ENCODE measurements at regions not wholly inside any gene's neighbourhood (a gene's known extent, or its start where the extent isn't known, plus 50 kb on each side); places are given as distances from the start of the nearest gene placed in this dataset.

DNA sequence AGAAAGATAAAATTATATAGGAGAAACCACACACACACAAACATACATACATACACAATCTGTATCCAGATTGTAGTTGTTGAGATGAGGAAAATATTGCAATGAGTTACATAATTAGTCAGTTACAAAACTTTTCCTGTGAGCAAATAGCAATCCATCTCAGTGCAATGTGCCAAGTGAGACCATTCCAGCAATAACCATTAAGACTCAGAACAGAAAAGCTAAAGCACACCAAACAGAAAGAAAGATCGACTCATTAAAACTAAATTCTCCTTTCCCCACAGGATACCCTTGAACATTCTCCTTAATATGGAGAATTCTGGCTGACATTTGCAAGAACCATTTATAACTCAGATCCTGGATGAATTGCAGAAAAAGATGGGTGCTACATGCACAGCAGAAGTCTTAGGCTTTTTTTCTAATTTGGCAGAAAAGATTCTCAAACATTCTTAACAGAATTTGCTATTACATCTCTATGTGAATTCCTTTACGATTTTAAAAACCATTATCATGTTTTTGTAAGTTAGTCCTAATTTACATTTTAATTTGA lies 1341.2 kb upstream of the SPRY2 start:
- DNase-seq (ENCODE audit: low read depth): no peak
- TF ChIP-seq POLR2A (IDR thresholded peaks at IDR 0.05; ENCODE audit: extremely low read depth, insufficient read length): no peak
- TF ChIP-seq CTCF (IDR thresholded peaks at IDR 0.05; ENCODE audit: low read depth, low read length): no peak
- no peak for TF ChIP-seq MYC (IDR thresholded peaks at IDR 0.05; ENCODE audit: low read depth, low read length)
- TF ChIP-seq, protein P1, sequence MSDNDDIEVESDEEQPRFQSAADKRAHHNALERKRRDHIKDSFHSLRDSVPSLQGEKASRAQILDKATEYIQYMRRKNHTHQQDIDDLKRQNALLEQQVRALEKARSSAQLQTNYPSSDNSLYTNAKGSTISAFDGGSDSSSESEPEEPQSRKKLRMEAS (IDR thresholded peaks at IDR 0.05; ENCODE audit: low read depth, low read length): no peak
- no peak overlapping the region for H3K4me3 ChIP-seq (ENCODE audit: low read depth, low read length)

DNA sequence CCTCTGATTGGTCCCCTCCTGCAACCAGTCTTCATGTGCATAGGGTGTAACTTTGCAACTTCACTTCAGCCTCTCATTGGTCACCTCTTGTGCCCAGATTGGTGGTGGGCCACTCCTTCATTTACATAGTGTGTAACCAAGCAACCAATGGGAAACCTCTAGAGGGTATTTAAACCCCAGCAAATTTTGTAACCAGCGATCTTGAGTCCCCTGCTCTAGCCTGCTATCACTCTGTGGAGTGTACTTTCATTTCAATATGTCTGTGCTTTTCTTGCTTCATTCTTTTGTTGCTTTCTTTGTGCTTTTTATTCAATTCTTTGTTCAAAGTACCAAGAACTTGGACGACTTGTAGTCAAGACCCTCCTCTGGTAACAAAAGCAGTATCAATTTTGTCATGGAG lies 1336.9 kb upstream of the SPRY2 start:
- TF ChIP-seq MYC (IDR thresholded peaks at IDR 0.05; ENCODE audit: low read depth, low read length) (no peak), CTCF (IDR thresholded peaks at IDR 0.05; ENCODE audit: low read depth, low read length) (no peak), POLR2A (IDR thresholded peaks at IDR 0.05; ENCODE audit: extremely low read depth, insufficient read length) (no peak)
- TF ChIP-seq, protein P1 (IDR thresholded peaks at IDR 0.05; ENCODE audit: low read depth, low read length): no peak
- DNase-seq (ENCODE audit: low read depth): no peak

GRCh38 chr13:81676008-81676407 lies 1335.1 kb upstream of the SPRY2 start:
- H3K4me3 ChIP-seq (ENCODE audit: low read depth, low read length): no peak overlapping the region
- DNase-seq (ENCODE audit: low read depth): no peak
- TF ChIP-seq POLR2A (IDR thresholded peaks at IDR 0.05; ENCODE audit: extremely low read depth, insufficient read length): no peak
- TF ChIP-seq MYC (IDR thresholded peaks at IDR 0.05; ENCODE audit: low read depth, low read length): no peak
- TF ChIP-seq, protein P1 (IDR thresholded peaks at IDR 0.05; ENCODE audit: low read depth, low read length): no peak
- no peak for TF ChIP-seq CTCF (IDR thresholded peaks at IDR 0.05; ENCODE audit: low read depth, low read length)

More for the DNA sequence above, 1336.9 kb upstream of the SPRY2 start:
- H3K4me3 ChIP-seq (ENCODE audit: low read depth, low read length): no peak overlapping the region

- H3K4me3 ChIP-seq (ENCODE audit: low read depth, low read length): no peak overlapping the region
- no peak for DNase-seq (ENCODE audit: low read depth)
- TF ChIP-seq, protein P1 (IDR thresholded peaks at IDR 0.05; ENCODE audit: low read depth, low read length): no peak
- no peak for TF ChIP-seq MYC (IDR thresholded peaks at IDR 0.05; ENCODE audit: low read depth, low read length)
- no peak for TF ChIP-seq CTCF (IDR thresholded peaks at IDR 0.05; ENCODE audit: low read depth, low read length)
Observed at GRCh38 chr13:81671064-81671463, 1330.1 kb upstream of the SPRY2 start.

DNA sequence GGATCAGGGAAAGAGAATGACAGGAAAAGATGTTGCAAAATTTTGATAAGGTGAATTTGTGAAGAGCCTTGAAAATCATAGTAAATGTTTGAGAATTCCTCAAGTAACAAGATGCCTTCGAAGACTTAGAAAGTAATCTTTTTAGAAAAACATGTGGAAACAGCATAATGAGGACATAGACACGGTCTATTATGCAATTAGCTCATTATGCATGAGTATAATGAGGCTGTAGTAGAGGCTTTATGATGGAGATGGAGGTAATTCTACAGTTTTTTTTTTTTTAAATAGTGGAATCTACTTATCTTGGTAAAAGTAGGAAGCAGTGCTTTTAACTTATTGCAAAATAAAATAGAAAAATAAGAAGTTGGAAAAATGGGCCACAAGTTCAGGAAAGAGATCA lies 1329.1 kb upstream of the SPRY2 start:
- TF ChIP-seq POLR2A (IDR thresholded peaks at IDR 0.05; ENCODE audit: extremely low read depth, insufficient read length): no peak
- TF ChIP-seq CTCF (IDR thresholded peaks at IDR 0.05; ENCODE audit: low read depth, low read length): no peak
- no peak for TF ChIP-seq MYC (IDR thresholded peaks at IDR 0.05; ENCODE audit: low read depth, low read length)
- TF ChIP-seq, protein P1 (IDR thresholded peaks at IDR 0.05; ENCODE audit: low read depth, low read length): no peak
- no peak for DNase-seq (ENCODE audit: low read depth)
- no peak overlapping the region for H3K4me3 ChIP-seq (ENCODE audit: low read depth, low read length)
